ENCODE measurements at regions not wholly inside any gene's neighbourhood (a gene's known extent, or its start where the extent isn't known, plus 50 kb on each side); places are given as distances from the start of the nearest gene placed in this dataset.
"Not testable (repeated sequence)": the region's sequence is repeated elsewhere in the genome, so short reads cannot be mapped to it uniquely, and the experiment has no call there.

- DNase-seq (ENCODE audit: low spot score): no peak
- Mint-ChIP-seq H3K4me3 (ENCODE audit: low read depth) (no peak overlapping the region), H3K27me3 (ENCODE audit: low read depth) (no peaks in the 10 kb centered on the region), H3K9me3 (no peaks in the 10 kb centered on the region), H3K36me3 (ENCODE audit: low read depth) (no peaks in the 10 kb centered on the region), H3K4me1 (ENCODE audit: low read depth) (no peaks in the 10 kb centered on the region), H3K27ac (no peak overlapping the region)
- intact Hi-C loops (cut with micrococcal nuclease): no loop called here
Observed at GRCh38 chr11:134945993-134946392, 534.0 kb upstream of the B3GAT1 start.

GRCh38 chr11:134944986-134945385, 532.9 kb upstream of the B3GAT1 start:
- Mint-ChIP-seq H3K27ac (no peak overlapping the region), H3K4me1 (ENCODE audit: low read depth) (no peaks in the 10 kb centered on the region), H3K4me3 (ENCODE audit: low read depth) (no peak overlapping the region), H3K9me3 (no peaks in the 10 kb centered on the region), H3K36me3 (ENCODE audit: low read depth) (no peaks in the 10 kb centered on the region), H3K27me3 (ENCODE audit: low read depth) (no peaks in the 10 kb centered on the region)
- intact Hi-C loops (cut with micrococcal nuclease): no loop called here
- no peak for DNase-seq (ENCODE audit: low spot score)

- H3K36me3 Mint-ChIP-seq (ENCODE audit: low read depth): no peaks in the 10 kb centered on the region
- H3K4me3 Mint-ChIP-seq (ENCODE audit: low read depth): no peak overlapping the region
- intact Hi-C loops (cut with micrococcal nuclease): no loop called here
- H3K27ac Mint-ChIP-seq: no peak overlapping the region
- DNase-seq (ENCODE audit: low spot score): no peak
- no peaks in the 10 kb centered on the region for H3K4me1 Mint-ChIP-seq (ENCODE audit: low read depth)
- no peaks in the 10 kb centered on the region for H3K27me3 Mint-ChIP-seq (ENCODE audit: low read depth)
- H3K9me3 Mint-ChIP-seq: no peaks in the 10 kb centered on the region
Observed at GRCh38 chr11:134944131-134944530, 532.1 kb upstream of the B3GAT1 start.

GRCh38 chr11:134943544-134943943, 531.5 kb upstream of the B3GAT1 start:
- H3K27me3 Mint-ChIP-seq (ENCODE audit: low read depth): no peaks in the 10 kb centered on the region
- no peaks in the 10 kb centered on the region for H3K36me3 Mint-ChIP-seq (ENCODE audit: low read depth)
- H3K4me3 Mint-ChIP-seq (ENCODE audit: low read depth): no peak overlapping the region
- no peak overlapping the region for H3K27ac Mint-ChIP-seq
- intact Hi-C loops (cut with micrococcal nuclease): no loop called here
- DNase-seq (ENCODE audit: low spot score): no peak
- no peaks in the 10 kb centered on the region for H3K9me3 Mint-ChIP-seq
- H3K4me1 Mint-ChIP-seq (ENCODE audit: low read depth): no peaks in the 10 kb centered on the region

GRCh38 chr11:134942681-134943080, 530.6 kb upstream of the B3GAT1 start:
- no peak for DNase-seq (ENCODE audit: low spot score)
- H3K27me3 Mint-ChIP-seq (ENCODE audit: low read depth): no peaks in the 10 kb centered on the region
- H3K36me3 Mint-ChIP-seq (ENCODE audit: low read depth): no peaks in the 10 kb centered on the region
- H3K4me1 Mint-ChIP-seq (ENCODE audit: low read depth): no peaks in the 10 kb centered on the region
- no peaks in the 10 kb centered on the region for H3K9me3 Mint-ChIP-seq
- H3K27ac Mint-ChIP-seq: no peak overlapping the region
- intact Hi-C loops (cut with micrococcal nuclease): no loop called here
- H3K4me3 Mint-ChIP-seq (ENCODE audit: low read depth): no peak overlapping the region

- DNase-seq (ENCODE audit: low spot score); intact Hi-C loops (cut with micrococcal nuclease); H3K4me3 Mint-ChIP-seq (ENCODE audit: low read depth): not testable (repeated sequence)
Observed at GRCh38 chr11:134941936-134942600, 530.0 kb upstream of the B3GAT1 start.

GRCh38 chr11:134941326-134941725, 529.3 kb upstream of the B3GAT1 start:
- Mint-ChIP-seq H3K27me3 (ENCODE audit: low read depth) (no peaks in the 10 kb centered on the region), H3K36me3 (ENCODE audit: low read depth) (no peaks in the 10 kb centered on the region), H3K9me3 (no peaks in the 10 kb centered on the region), H3K27ac (no peak overlapping the region), H3K4me1 (ENCODE audit: low read depth) (no peaks in the 10 kb centered on the region), H3K4me3 (ENCODE audit: low read depth) (no peak overlapping the region)
- intact Hi-C loops (cut with micrococcal nuclease): no loop called here
- DNase-seq (ENCODE audit: low spot score): no peak

More at GRCh38 chr11:134941936-134942600, 530.0 kb upstream of the B3GAT1 start:
- H3K27me3 Mint-ChIP-seq (ENCODE audit: low read depth); H3K4me1 Mint-ChIP-seq (ENCODE audit: low read depth); H3K27ac Mint-ChIP-seq; H3K36me3 Mint-ChIP-seq (ENCODE audit: low read depth); H3K9me3 Mint-ChIP-seq: not testable (repeated sequence)

- Mint-ChIP-seq H3K4me3 (ENCODE audit: low read depth) (no peak overlapping the region), H3K36me3 (ENCODE audit: low read depth) (no peaks in the 10 kb centered on the region), H3K27ac (no peak overlapping the region), H3K9me3 (no peaks in the 10 kb centered on the region), H3K27me3 (ENCODE audit: low read depth) (no peaks in the 10 kb centered on the region), H3K4me1 (ENCODE audit: low read depth) (no peaks in the 10 kb centered on the region)
- intact Hi-C loops (cut with micrococcal nuclease): no loop called here
- no peak for DNase-seq (ENCODE audit: low spot score)
Observed at GRCh38 chr11:134940441-134941126, 528.5 kb upstream of the B3GAT1 start.

GRCh38 chr11:134939905-134940304, 527.9 kb upstream of the B3GAT1 start:
- no peak for DNase-seq (ENCODE audit: low spot score)
- Mint-ChIP-seq H3K9me3 (no peaks in the 10 kb centered on the region), H3K27ac (no peak overlapping the region), H3K27me3 (ENCODE audit: low read depth) (no peaks in the 10 kb centered on the region), H3K36me3 (ENCODE audit: low read depth) (no peaks in the 10 kb centered on the region), H3K4me3 (ENCODE audit: low read depth) (no peak overlapping the region), H3K4me1 (ENCODE audit: low read depth) (no peaks in the 10 kb centered on the region)
- intact Hi-C loops (cut with micrococcal nuclease): no loop called here

- intact Hi-C loops (cut with micrococcal nuclease): no loop called here
- DNase-seq (ENCODE audit: low spot score): no peak
- H3K27ac Mint-ChIP-seq: no peak overlapping the region
- H3K36me3 Mint-ChIP-seq (ENCODE audit: low read depth): no peaks in the 10 kb centered on the region
- H3K27me3 Mint-ChIP-seq (ENCODE audit: low read depth): no peaks in the 10 kb centered on the region
- H3K9me3 Mint-ChIP-seq: no peaks in the 10 kb centered on the region
- no peak overlapping the region for H3K4me3 Mint-ChIP-seq (ENCODE audit: low read depth)
- no peaks in the 10 kb centered on the region for H3K4me1 Mint-ChIP-seq (ENCODE audit: low read depth)
Observed at GRCh38 chr11:134939031-134939430, 527.0 kb upstream of the B3GAT1 start.

- Mint-ChIP-seq H3K36me3 (ENCODE audit: low read depth) (no peaks in the 10 kb centered on the region), H3K4me3 (ENCODE audit: low read depth) (no peak overlapping the region), H3K27me3 (ENCODE audit: low read depth) (no peaks in the 10 kb centered on the region), H3K9me3 (no peaks in the 10 kb centered on the region), H3K4me1 (ENCODE audit: low read depth) (no peaks in the 10 kb centered on the region), H3K27ac (no peak overlapping the region)
- intact Hi-C loops (cut with micrococcal nuclease): no loop called here
- DNase-seq (ENCODE audit: low spot score): no peak
Observed at GRCh38 chr11:134938212-134938611, 526.2 kb upstream of the B3GAT1 start.

- H3K9me3 Mint-ChIP-seq; DNase-seq (ENCODE audit: low spot score); H3K27ac Mint-ChIP-seq; H3K4me3 Mint-ChIP-seq (ENCODE audit: low read depth); intact Hi-C loops (cut with micrococcal nuclease); H3K4me1 Mint-ChIP-seq (ENCODE audit: low read depth); H3K36me3 Mint-ChIP-seq (ENCODE audit: low read depth); H3K27me3 Mint-ChIP-seq (ENCODE audit: low read depth): not testable (repeated sequence)
Observed at GRCh38 chr11:134937193-134937592, 525.2 kb upstream of the B3GAT1 start.

GRCh38 chr11:134932761-134933160, 520.7 kb upstream of the B3GAT1 start:
- H3K4me1 Mint-ChIP-seq (ENCODE audit: low read depth): no peaks in the 10 kb centered on the region
- peaks cover 1% of the 10 kb centered on the region for H3K9me3 Mint-ChIP-seq
- no peak overlapping the region for H3K4me3 Mint-ChIP-seq (ENCODE audit: low read depth)
- H3K27me3 Mint-ChIP-seq (ENCODE audit: low read depth): no peaks in the 10 kb centered on the region
- no peak overlapping the region for H3K27ac Mint-ChIP-seq
- intact Hi-C loops (cut with micrococcal nuclease): no loop called here
- DNase-seq (ENCODE audit: low spot score): no peak
- no peaks in the 10 kb centered on the region for H3K36me3 Mint-ChIP-seq (ENCODE audit: low read depth)

Measured in activated T-helper 2 cell treated with anti-CD3 and anti-CD28 coated beads, Interferon-gamma antibody, Interleukin-2, Interleukin-4, amounts not matched to agents 10 μg/mL and 5 μg/mL and 100 μg/mL, durations not matched to agents 14 hours and 24 hours and 36 hours (primary cell).